Stimulated activated CD4-positive, alpha-beta T cell treated with anti-CD3 and anti-CD28 coated beads, Interleukin-1b, Interleukin-23, amount 100 ng/mL, for 24 hours (primary cell): ENCODE measurements at regions not wholly inside any gene's neighbourhood (a gene's known extent, or its start where the extent isn't known, plus 50 kb on each side); places are given as distances from the start of the nearest gene placed in this dataset.

ENCODE experiments used
- DNase-seq, 4 experiments: peaks; one replicate each; pipeline ENCODE4 v3.0.0-alpha.2; 2020; ENCODE audit warnings: low read depth in 4 of 4, low spot score in 1 of 4

GRCh38 chr12:105915997-105916759, 222.6 kb downstream of the NUAK1 start:
- DNase-seq = no peak

- no peak for DNase-seq
Observed at GRCh38 chr12:105916760-105917039, 222.1 kb downstream of the NUAK1 start.

GRCh38 chr12:105920161-105920684, 218.5 kb downstream of the NUAK1 start:
- DNase-seq = no peak

GRCh38 chr12:105921055-105921454, 217.7 kb downstream of the NUAK1 start:
- DNase-seq = no peak

GRCh38 chr12:105921872-105922669, 216.7 kb downstream of the NUAK1 start:
- no peak for DNase-seq

- DNase-seq = no peak
Observed at GRCh38 chr12:105922670-105923102, 216.1 kb downstream of the NUAK1 start.

- DNase-seq = no peak
Observed at GRCh38 chr12:105924526-105925208, 214.1 kb downstream of the NUAK1 start.

- no peak for DNase-seq
Observed at GRCh38 chr12:105927564-105927963, 211.2 kb downstream of the NUAK1 start.

GRCh38 chr12:105928436-105928835, 210.3 kb downstream of the NUAK1 start:
- DNase-seq = no peak

- DNase-seq = no peak
Observed at GRCh38 chr12:105929192-105929591, 209.6 kb downstream of the NUAK1 start.

GRCh38 chr12:105930557-105931503, 207.9 kb downstream of the NUAK1 start:
- no peak for DNase-seq

GRCh38 chr12:105931762-105932570, 206.8 kb downstream of the NUAK1 start:
- no peak for DNase-seq

- no peak for DNase-seq
Observed at GRCh38 chr12:105933671-105934665, 204.8 kb downstream of the NUAK1 start.

GRCh38 chr12:105935106-105935505, 203.6 kb downstream of the NUAK1 start:
- no peak for DNase-seq

- no peak for DNase-seq
Observed at GRCh38 chr12:105935981-105936380, 202.8 kb downstream of the NUAK1 start.

- DNase-seq = no peak
Observed at GRCh38 chr12:105936496-105936895, 202.3 kb downstream of the NUAK1 start.

GRCh38 chr12:105937009-105937408, 201.7 kb downstream of the NUAK1 start:
- DNase-seq = no peak

GRCh38 chr12:105939181-105939721, 199.5 kb downstream of the NUAK1 start:
- DNase-seq = no peak
